ENCODE measurements at regions not wholly inside any gene's neighbourhood (a gene's known extent, or its start where the extent isn't known, plus 50 kb on each side); places are given as distances from the start of the nearest gene placed in this dataset.

DNA sequence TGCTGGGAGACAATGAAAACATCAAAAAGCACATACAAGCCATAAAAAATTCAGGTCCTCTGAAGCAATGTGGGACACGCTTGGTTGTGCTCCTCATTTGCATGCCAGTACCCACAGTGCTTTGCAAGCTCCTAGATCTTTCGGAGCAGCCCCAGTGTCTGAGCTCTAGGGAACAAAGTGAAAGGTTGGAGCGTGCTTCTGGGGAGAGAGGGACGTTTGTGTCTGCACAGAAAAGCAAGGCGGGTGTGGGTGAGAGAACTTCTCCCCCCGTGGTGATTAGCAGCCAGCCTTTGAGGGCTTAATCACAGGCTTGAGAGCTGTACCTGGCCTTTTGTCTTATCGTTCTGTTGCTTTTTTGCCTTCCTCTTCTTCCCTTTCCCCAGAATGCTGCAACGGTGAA lies 76.7 kb upstream of the HABP2 start:
- no peaks in the 10 kb centered on the region for H3K9me3 ChIP-seq (replicated peaks; ENCODE audit: control insufficient read depth, insufficient read depth, low read depth, low read length)
- no peak for TF ChIP-seq DIDO1 (tag; IDR thresholded peaks at IDR 0.05; ENCODE audit: low read depth)
- TF ChIP-seq SMAD3 (CRISPR knock-in tag; conservative IDR thresholded peaks at IDR 0.05) = no peak
- no peak overlapping the region for H3K27ac ChIP-seq (ENCODE audit: extremely low read depth, low read depth, low read length)
- H3K9ac ChIP-seq (ENCODE audit: insufficient read depth in 1 of 2, low read depth in 2 of 2, low read length in 2 of 2) = no peak overlapping the region
- no peak overlapping the region for H3K4me2 ChIP-seq (ENCODE audit: insufficient read depth, low read length)
- FAIRE-seq (no peak), ATAC-seq (no peak), DNase-seq (ENCODE audit: extremely low read depth in 1 of 4, low spot score in 3 of 4) (no peak)
- H2AFZ ChIP-seq (ENCODE audit: low read depth, low read length) = no peak overlapping the region
- CTCF ChIA-PET (ENCODE audit: low intra/inter-chr PET ratio) = no interaction called here
- no peaks in the 10 kb centered on the region; a peak in 1 of 5 replicates for H3K27me3 ChIP-seq (ENCODE audit: control insufficient read depth in 2 of 2, insufficient read depth in 2 of 2, low read length in 2 of 2)
- no peaks in the 10 kb centered on the region for H3K36me3 ChIP-seq (ENCODE audit: control insufficient read depth, insufficient read depth, low read length)
- intact Hi-C loops (cut with micrococcal nuclease) (no loop called here), in situ Hi-C loops (cut with MboI) (no loop called here)
- H3K79me2 ChIP-seq (ENCODE audit: control insufficient read depth, insufficient read depth, low read length) = no peaks in the 10 kb centered on the region
- POLR2A ChIA-PET = no interaction called here
- H4K20me1 ChIP-seq (replicated peaks; ENCODE audit: control insufficient read depth, insufficient read depth, low read length) = no peaks in the 10 kb centered on the region
- no peaks in the 10 kb centered on the region for H3K9me1 ChIP-seq (ENCODE audit: control insufficient read depth, insufficient read depth, low read length)
- no TSS peak for BruUV-seq (replicated peaks)
- no peak overlapping the region for H3K4me3 ChIP-seq
- no peaks in the 10 kb centered on the region for H3K4me1 ChIP-seq (replicated peaks in 1 of 2; ENCODE audit: control insufficient read depth in 2 of 2, insufficient read depth in 2 of 2, low read length in 2 of 2)
- WGBS (ENCODE audit: insufficient coverage, low coverage, missing lambda C conversion rate) = 0% methylated on average over 7 of the region's 8 CpGs

DNA sequence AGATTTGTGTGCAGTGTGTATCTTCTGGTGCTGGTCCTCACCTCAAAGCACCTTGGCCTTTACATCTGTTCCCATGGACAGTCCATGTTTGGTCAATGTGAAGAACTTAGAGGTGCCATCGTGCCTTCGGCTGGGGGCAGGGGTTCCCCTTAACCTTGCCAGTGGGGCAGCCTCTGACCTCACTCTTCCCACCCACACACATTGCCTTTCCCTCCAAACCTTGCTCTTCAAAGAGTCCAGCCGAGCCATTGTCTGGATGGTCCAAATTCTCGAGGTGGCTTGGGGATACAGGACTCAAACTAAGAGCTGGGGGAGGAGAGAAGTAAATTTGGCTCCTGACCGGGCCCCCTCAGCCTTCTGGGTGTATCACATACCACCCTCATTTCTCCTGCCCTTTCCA lies 76.2 kb upstream of the HABP2 start:
- DNase-seq (ENCODE audit: extremely low read depth in 1 of 4, low spot score in 3 of 4) (no peak), FAIRE-seq (no peak), ATAC-seq (no peak)
- ChIA-PET POLR2A (no interaction called here), CTCF (ENCODE audit: low intra/inter-chr PET ratio) (no interaction called here)
- no peaks in the 10 kb centered on the region for H4K20me1 ChIP-seq (replicated peaks; ENCODE audit: control insufficient read depth, insufficient read depth, low read length)
- in situ Hi-C loops (cut with MboI) = no loop called here
- H3K4me1 ChIP-seq (replicated peaks in 1 of 2; ENCODE audit: control insufficient read depth in 2 of 2, insufficient read depth in 2 of 2, low read length in 2 of 2) = no peaks in the 10 kb centered on the region
- H3K27ac ChIP-seq (ENCODE audit: extremely low read depth, low read depth, low read length) = no peak overlapping the region
- H3K79me2 ChIP-seq (ENCODE audit: control insufficient read depth, insufficient read depth, low read length) = no peaks in the 10 kb centered on the region
- WGBS (ENCODE audit: insufficient coverage, low coverage, missing lambda C conversion rate) = 2% methylated on average over 5 of the region's 5 CpGs
- no peak overlapping the region for H2AFZ ChIP-seq (ENCODE audit: low read depth, low read length)
- H3K9me3 ChIP-seq (replicated peaks; ENCODE audit: control insufficient read depth, insufficient read depth, low read depth, low read length) = no peaks in the 10 kb centered on the region
- H3K4me3 ChIP-seq = no peak overlapping the region
- H3K9me1 ChIP-seq (ENCODE audit: control insufficient read depth, insufficient read depth, low read length) = no peaks in the 10 kb centered on the region
- H3K36me3 ChIP-seq (ENCODE audit: control insufficient read depth, insufficient read depth, low read length) = no peaks in the 10 kb centered on the region
- intact Hi-C loops (cut with micrococcal nuclease) = no loop called here
- H3K4me2 ChIP-seq (ENCODE audit: insufficient read depth, low read length) = no peak overlapping the region
- no TSS peak for BruUV-seq (replicated peaks)
- H3K27me3 ChIP-seq (ENCODE audit: control insufficient read depth in 2 of 2, insufficient read depth in 2 of 2, low read length in 2 of 2) = no peaks in the 10 kb centered on the region; a peak in 1 of 5 replicates
- no peak overlapping the region for H3K9ac ChIP-seq (ENCODE audit: insufficient read depth in 1 of 2, low read depth in 2 of 2, low read length in 2 of 2)
- no peak for TF ChIP-seq ZNF592 (IDR thresholded peaks at IDR 0.05)
- TF ChIP-seq SOX6 (IDR thresholded peaks at IDR 0.05) = no peak
- no peak for TF ChIP-seq ZNF395 (CRISPR knock-in tag; IDR thresholded peaks at IDR 0.05)
- TF ChIP-seq ZNF165 (CRISPR knock-in tag; IDR thresholded peaks at IDR 0.05; ENCODE audit: borderline replicate concordance) = no peak
- no peak for TF ChIP-seq CREB1 (IDR thresholded peaks at IDR 0.05)
- no peak for TF ChIP-seq CREB1 (CRISPR knock-in tag; IDR thresholded peaks at IDR 0.05)
- no peak for TF ChIP-seq TFAM (CRISPR knock-in tag; conservative IDR thresholded peaks at IDR 0.05)
- TF ChIP-seq KHSRP (IDR thresholded peaks at IDR 0.05) = no peak
- no peak for TF ChIP-seq SRSF7 (optimal IDR thresholded peaks at IDR 0.05; ENCODE audit: low read depth, low read length)

Data from K562 (cell line).